HL-60 (cell line): ENCODE measurements at regions not wholly inside any gene's neighbourhood (a gene's known extent, or its start where the extent isn't known, plus 50 kb on each side); places are given as distances from the start of the nearest gene placed in this dataset.

Experiments
- DNase-seq, 2 experiments: peaks; one replicate each; pipeline ENCODE4 v3.0.0-alpha.2; 2010 to 2020; ENCODE audit warnings: low read depth in 1 of 2, low spot score in 1 of 2
- H3K27ac ChIP-seq: fragments of 250-450 bp; sonication (Bioruptor Pico); replicated peaks from 2 replicates; pipeline ENCODE4 v1.5.1; 2020; ENCODE audit warnings: mild to moderate bottlenecking, moderate library complexity
- H3K27me3 ChIP-seq: fragments of 250-450 bp; sonication (Bioruptor Pico); 2 replicates; pipeline ENCODE4 v1.5.1; 2021; ENCODE audit warnings: mild to moderate bottlenecking, moderate library complexity; ENCODE audit not compliant: insufficient read depth, poor library complexity, severe bottlenecking
- H3K4me3 ChIP-seq: replicated peaks from 2 replicates; pipeline ENCODE4 v1.5.1; 2011; ENCODE audit warnings: mild to moderate bottlenecking, control low read depth, low read length; ENCODE audit not compliant: insufficient read depth
- CTCF ChIP-seq: IDR thresholded peaks from one replicate; pipeline ENCODE4 v1.5.1; 2011; ENCODE audit warnings: low read length, control low read depth, inconsistent platforms; ENCODE audit not compliant: insufficient read depth
- GABPA ChIP-seq: IDR thresholded peaks from 2 replicates; pipeline ENCODE4 v1.6.1; 2012; ENCODE audit warnings: low read depth
- POLR2AphosphoS5 ChIP-seq: IDR thresholded peaks from 2 replicates; pipeline ENCODE4 v1.6.1; 2012; ENCODE audit warnings: low read depth
- REST ChIP-seq: IDR thresholded peaks from 2 replicates; pipeline ENCODE4 v1.6.1; 2012; ENCODE audit warnings: low read depth; ENCODE audit not compliant: insufficient replicate concordance
- SPI1 ChIP-seq: IDR thresholded peaks from 2 replicates; pipeline ENCODE4 v1.6.1; 2012; ENCODE audit warnings: low read depth, mild to moderate bottlenecking, borderline replicate concordance

GRCh38 chr17:77858291-77859034, 100.0 kb upstream of the TNRC6C start:
- no peak overlapping the region for H3K4me3 ChIP-seq
- H3K27me3 ChIP-seq = no peaks in the 10 kb centered on the region
- no peak overlapping the region for H3K27ac ChIP-seq
- DNase-seq = no peak
- TF ChIP-seq CTCF (no peak), REST (no peak), GABPA (no peak), SPI1 (no peak), POLR2AphosphoS5 (no peak)

DNA sequence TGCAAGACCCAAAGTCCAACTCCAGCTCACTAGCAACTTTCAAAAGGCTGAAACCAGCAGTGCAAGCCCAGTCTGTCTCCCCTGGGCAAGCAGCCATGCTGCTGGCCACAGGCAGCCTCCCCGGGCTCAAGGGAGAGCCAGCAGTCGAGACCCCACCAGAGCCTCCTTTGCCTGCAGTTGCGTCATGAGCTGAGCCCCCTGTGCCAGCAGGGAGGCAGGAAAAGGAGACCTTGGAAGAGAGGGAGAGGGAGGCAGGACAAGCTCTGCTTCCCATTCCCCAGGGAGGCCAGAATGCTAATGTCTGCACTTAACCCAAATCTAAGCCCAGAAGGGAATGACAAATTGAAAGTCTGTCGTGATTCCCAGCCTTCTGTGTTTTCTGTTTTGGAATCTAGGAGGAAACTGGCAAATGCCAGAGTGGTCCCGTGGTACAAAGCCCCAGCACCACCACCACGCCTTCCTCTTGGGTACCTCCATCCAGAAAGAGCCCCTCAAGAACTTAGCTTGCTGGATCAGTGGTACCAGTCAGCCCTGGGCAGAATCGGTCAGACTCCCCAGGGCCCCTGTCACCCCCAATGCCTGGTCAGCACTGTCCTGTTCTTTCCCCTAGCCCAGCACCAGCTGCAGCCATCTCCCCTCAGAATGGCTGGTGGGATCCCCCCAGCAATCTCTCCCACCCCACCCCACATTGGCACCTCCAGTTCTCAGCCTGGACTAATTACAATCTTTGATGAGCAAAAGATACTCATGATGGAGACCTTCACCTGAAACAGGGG, 99.3 kb upstream of the TNRC6C start:
- no peak for DNase-seq
- no peak overlapping the region for H3K4me3 ChIP-seq
- no peak for TF ChIP-seq GABPA
- no peak for TF ChIP-seq POLR2AphosphoS5
- no peak for TF ChIP-seq SPI1
- no peak for TF ChIP-seq REST
- TF ChIP-seq CTCF = no peak
- H3K27ac ChIP-seq = no peak overlapping the region
- no peaks in the 10 kb centered on the region for H3K27me3 ChIP-seq

DNA sequence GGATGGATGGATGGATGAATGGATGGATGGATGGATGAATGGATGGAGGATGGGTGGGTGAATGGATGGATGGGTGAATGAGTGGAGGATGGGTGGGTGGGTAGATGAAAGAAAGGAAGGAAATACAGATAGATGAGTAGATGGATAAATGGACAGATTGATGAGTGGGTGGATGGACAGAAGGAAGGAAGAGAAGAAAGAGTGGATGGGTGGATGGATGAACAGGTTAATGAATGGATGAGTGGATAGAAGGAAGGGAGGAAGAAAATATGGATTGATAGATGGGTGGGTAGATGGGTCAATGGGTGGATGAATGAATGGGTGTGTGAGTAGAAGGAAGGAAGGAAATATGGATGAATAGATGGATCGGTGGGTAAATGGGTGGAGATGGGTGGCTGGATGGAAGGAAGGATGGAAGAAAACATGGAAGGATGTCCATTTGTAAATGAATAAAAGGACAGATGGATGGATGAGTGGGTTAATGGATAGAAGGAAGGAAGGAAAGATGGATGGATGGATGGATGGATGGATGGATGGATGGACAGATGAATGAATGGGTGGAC, 97.3 kb upstream of the TNRC6C start:
- no peak for DNase-seq
- TF ChIP-seq REST (no peak), SPI1 (no peak), CTCF (no peak)
- no peaks in the 10 kb centered on the region for H3K27me3 ChIP-seq

More for the DNA sequence above, 97.3 kb upstream of the TNRC6C start:
- Histone ChIP-seq H3K4me3 (no peak overlapping the region), H3K27ac (no peak overlapping the region)
